WTC11 (cell line): ENCODE measurements at regions not wholly inside any gene's neighbourhood (a gene's known extent, or its start where the extent isn't known, plus 50 kb on each side); places are given as distances from the start of the nearest gene placed in this dataset.

Experiments
- ATAC-seq: fragments of 200-7000 bp; cut with Tn5 transposase; 2 replicates; pipeline ENCODE4 v1.10.0; 2021; ENCODE audit warnings: mild to moderate bottlenecking, moderate library complexity
- CTCF ChIA-PET: fragments of 300-600 bp; sonication (Branson Sonifier 250); formaldehyde crosslinking; loops from one replicate; lab custom pipeline; 2021; ENCODE audit warnings: antibody characterized with exemption; lab: Charles Lee
- POLR2A ChIA-PET: fragments of 350-600 bp; sonication (Branson Sonifier 250); formaldehyde crosslinking; loops from one replicate; lab custom pipeline; 2021; ENCODE audit warnings: antibody characterized with exemption; lab: Charles Lee
- DNase-seq: peaks from one replicate; pipeline ENCODE4 v3.0.0; 2021; ENCODE audit warnings: low spot score
- H3K27ac Mint-ChIP-seq: 2 replicates; pipeline ENCODE4 v1.8.0; 2021; ENCODE audit warnings: mixed read lengths
- H3K27me3 Mint-ChIP-seq: 2 replicates; pipeline ENCODE4 v1.8.0; 2021; ENCODE audit warnings: low read depth, mild to moderate bottlenecking, moderate library complexity, mixed read lengths
- H3K36me3 Mint-ChIP-seq: 2 replicates; pipeline ENCODE4 v1.8.0; 2021; ENCODE audit warnings: mixed read lengths
- H3K4me1 Mint-ChIP-seq: 2 replicates; pipeline ENCODE4 v1.8.0; 2022; ENCODE audit warnings: mixed read lengths
- H3K4me3 Mint-ChIP-seq: 2 replicates; pipeline ENCODE4 v1.8.0; 2021; ENCODE audit warnings: mild to moderate bottlenecking, moderate library complexity, mixed read lengths
- H3K9me3 Mint-ChIP-seq: 2 replicates; pipeline ENCODE4 v1.8.0; 2021; ENCODE audit warnings: mixed read lengths
- ATF6 ChIP-seq: sonication (generic); formaldehyde crosslinking; IDR thresholded peaks from 2 replicates; pipeline ENCODE4 v1.8.1; 2023; ENCODE audit warnings: mild to moderate bottlenecking, missing genetic modification reagents
- CBFB ChIP-seq: sonication (generic); formaldehyde crosslinking; IDR thresholded peaks from 2 replicates; pipeline ENCODE4 v1.8.1; 2022; ENCODE audit warnings: mild to moderate bottlenecking, low read depth, missing genetic modification reagents
- CDX4 ChIP-seq: fragments of 250-450 bp; sonication (Bioruptor Pico); IDR thresholded peaks from 2 replicates; pipeline ENCODE4 v1.9.0; 2021; ENCODE audit warnings: moderate library complexity, mild to moderate bottlenecking, inconsistent platforms, borderline replicate concordance
- ELF4 ChIP-seq: sonication (generic); formaldehyde crosslinking; IDR thresholded peaks from 2 replicates; pipeline ENCODE4 v1.8.1; 2022; ENCODE audit warnings: low read depth, mild to moderate bottlenecking, moderate library complexity, missing genetic modification reagents
- ETV6 ChIP-seq: sonication (generic); formaldehyde crosslinking; IDR thresholded peaks from 2 replicates; pipeline ENCODE4 v1.8.1; 2022; ENCODE audit warnings: mild to moderate bottlenecking, missing genetic modification reagents
- FOXK1 ChIP-seq: sonication (generic); formaldehyde crosslinking; IDR thresholded peaks from 2 replicates; pipeline ENCODE4 v1.8.0; 2022; ENCODE audit warnings: mild to moderate bottlenecking, moderate library complexity, missing genetic modification reagents
- GABPB1 ChIP-seq: sonication (generic); formaldehyde crosslinking; IDR thresholded peaks from 2 replicates; pipeline ENCODE4 v1.8.1; 2023; ENCODE audit warnings: mild to moderate bottlenecking, missing genetic modification reagents
- IRF1 ChIP-seq: sonication (generic); formaldehyde crosslinking; IDR thresholded peaks from 2 replicates; pipeline ENCODE4 v1.8.0; 2023; ENCODE audit warnings: missing genetic modification reagents
- IRF2 ChIP-seq: sonication (generic); formaldehyde crosslinking; IDR thresholded peaks from 2 replicates; pipeline ENCODE4 v1.8.0; 2022; ENCODE audit warnings: low read depth, missing genetic modification reagents, borderline replicate concordance
- RELA ChIP-seq: sonication (generic); formaldehyde crosslinking; IDR thresholded peaks from 2 replicates; pipeline ENCODE4 v1.8.1; 2022; ENCODE audit warnings: missing genetic modification reagents, mild to moderate bottlenecking, borderline replicate concordance
- SOX15 ChIP-seq: fragments of 250-450 bp; sonication (Bioruptor Pico); IDR thresholded peaks from 2 replicates; pipeline ENCODE4 v1.9.0; 2021; ENCODE audit warnings: mild to moderate bottlenecking
- ZNF281 ChIP-seq: sonication (generic); formaldehyde crosslinking; IDR thresholded peaks from 2 replicates; pipeline ENCODE4 v1.8.0; 2023; ENCODE audit warnings: mild to moderate bottlenecking, missing genetic modification reagents
- ZNF317 ChIP-seq: sonication (generic); formaldehyde crosslinking; IDR thresholded peaks from 2 replicates; pipeline ENCODE4 v1.8.1; 2023; ENCODE audit warnings: low read depth, mild to moderate bottlenecking, moderate library complexity, missing genetic modification reagents, borderline replicate concordance
- ZNF416 ChIP-seq: fragments of 250-450 bp; sonication (Bioruptor Pico); IDR thresholded peaks from 2 replicates; pipeline ENCODE4 v1.9.0; 2021; ENCODE audit warnings: mild to moderate bottlenecking, inconsistent platforms
- TF ChIP-seq, protein P1 (sequence below): sonication (generic); formaldehyde crosslinking; IDR thresholded peaks from 2 replicates; pipeline ENCODE4 v1.8.1; 2022; ENCODE audit warnings: low read depth, mild to moderate bottlenecking, moderate library complexity, missing genetic modification reagents, borderline replicate concordance
- TF ChIP-seq, protein P2 (sequence below): sonication (generic); formaldehyde crosslinking; IDR thresholded peaks from 2 replicates; pipeline ENCODE4 v1.8.0; 2022; ENCODE audit warnings: missing genetic modification reagents
- TF ChIP-seq, protein P3 (sequence below): sonication (generic); formaldehyde crosslinking; IDR thresholded peaks from 2 replicates; pipeline ENCODE4 v1.8.1; 2023; ENCODE audit warnings: mild to moderate bottlenecking, missing genetic modification reagents, moderate library complexity
- TF ChIP-seq, protein P4 (sequence below): sonication (generic); formaldehyde crosslinking; IDR thresholded peaks from 2 replicates; pipeline ENCODE4 v1.8.1; 2023; ENCODE audit warnings: mild to moderate bottlenecking, missing genetic modification reagents, borderline replicate concordance

GRCh38 chr4:53717064-53717549 is 125.8 kb upstream of the LNX1 start (continued):
- TF ChIP-seq ATF6 (CRISPR knock-in tag): no peak
- no peak for TF ChIP-seq FOXK1 (CRISPR knock-in tag)
- TF ChIP-seq IRF1 (CRISPR knock-in tag): no peak
- TF ChIP-seq SOX15 (CRISPR knock-in tag): no peak
- TF ChIP-seq CDX4 (CRISPR knock-in tag): no peak
- TF ChIP-seq, protein P1, sequence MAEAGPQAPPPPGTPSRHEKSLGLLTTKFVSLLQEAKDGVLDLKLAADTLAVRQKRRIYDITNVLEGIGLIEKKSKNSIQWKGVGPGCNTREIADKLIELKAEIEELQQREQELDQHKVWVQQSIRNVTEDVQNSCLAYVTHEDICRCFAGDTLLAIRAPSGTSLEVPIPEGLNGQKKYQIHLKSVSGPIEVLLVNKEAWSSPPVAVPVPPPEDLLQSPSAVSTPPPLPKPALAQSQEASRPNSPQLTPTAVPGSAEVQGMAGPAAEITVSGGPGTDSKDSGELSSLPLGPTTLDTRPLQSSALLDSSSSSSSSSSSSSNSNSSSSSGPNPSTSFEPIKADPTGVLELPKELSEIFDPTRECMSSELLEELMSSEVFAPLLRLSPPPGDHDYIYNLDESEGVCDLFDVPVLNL (CRISPR knock-in tag): no peak

GRCh38 chr4:53716471-53717063 is 125.3 kb upstream of the LNX1 start:
- no peak for DNase-seq
- Mint-ChIP-seq H3K4me1 (peaks cover 15% of the 10 kb centered on the region), H3K27me3 (no peaks in the 10 kb centered on the region), H3K36me3 (no peaks in the 10 kb centered on the region), H3K9me3 (no peaks in the 10 kb centered on the region), H3K4me3 (no peak overlapping the region), H3K27ac (no peak overlapping the region)
- ChIA-PET CTCF (interaction anchor here (1.3 kb wide), 1 partner anchor 516 kb away, joined by 3 read pairs; no protein-coding TSS in a partner anchor), POLR2A (no interaction called here)
- ATAC-seq: no peak
- TF ChIP-seq, protein P2, sequence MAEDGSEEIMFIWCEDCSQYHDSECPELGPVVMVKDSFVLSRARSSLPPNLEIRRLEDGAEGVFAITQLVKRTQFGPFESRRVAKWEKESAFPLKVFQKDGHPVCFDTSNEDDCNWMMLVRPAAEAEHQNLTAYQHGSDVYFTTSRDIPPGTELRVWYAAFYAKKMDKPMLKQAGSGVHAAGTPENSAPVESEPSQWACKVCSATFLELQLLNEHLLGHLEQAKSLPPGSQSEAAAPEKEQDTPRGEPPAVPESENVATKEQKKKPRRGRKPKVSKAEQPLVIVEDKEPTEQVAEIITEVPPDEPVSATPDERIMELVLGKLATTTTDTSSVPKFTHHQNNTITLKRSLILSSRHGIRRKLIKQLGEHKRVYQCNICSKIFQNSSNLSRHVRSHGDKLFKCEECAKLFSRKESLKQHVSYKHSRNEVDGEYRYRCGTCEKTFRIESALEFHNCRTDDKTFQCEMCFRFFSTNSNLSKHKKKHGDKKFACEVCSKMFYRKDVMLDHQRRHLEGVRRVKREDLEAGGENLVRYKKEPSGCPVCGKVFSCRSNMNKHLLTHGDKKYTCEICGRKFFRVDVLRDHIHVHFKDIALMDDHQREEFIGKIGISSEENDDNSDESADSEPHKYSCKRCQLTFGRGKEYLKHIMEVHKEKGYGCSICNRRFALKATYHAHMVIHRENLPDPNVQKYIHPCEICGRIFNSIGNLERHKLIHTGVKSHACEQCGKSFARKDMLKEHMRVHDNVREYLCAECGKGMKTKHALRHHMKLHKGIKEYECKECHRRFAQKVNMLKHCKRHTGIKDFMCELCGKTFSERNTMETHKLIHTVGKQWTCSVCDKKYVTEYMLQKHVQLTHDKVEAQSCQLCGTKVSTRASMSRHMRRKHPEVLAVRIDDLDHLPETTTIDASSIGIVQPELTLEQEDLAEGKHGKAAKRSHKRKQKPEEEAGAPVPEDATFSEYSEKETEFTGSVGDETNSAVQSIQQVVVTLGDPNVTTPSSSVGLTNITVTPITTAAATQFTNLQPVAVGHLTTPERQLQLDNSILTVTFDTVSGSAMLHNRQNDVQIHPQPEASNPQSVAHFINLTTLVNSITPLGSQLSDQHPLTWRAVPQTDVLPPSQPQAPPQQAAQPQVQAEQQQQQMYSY: no peak
- TF ChIP-seq ZNF317 (no peak), IRF2 (no peak), ETV6 (CRISPR knock-in tag) (no peak), RELA (CRISPR knock-in tag) (no peak), ZNF416 (CRISPR knock-in tag) (no peak), FOXK1 (CRISPR knock-in tag) (no peak), ZNF281 (CRISPR knock-in tag) (no peak), ELF4 (CRISPR knock-in tag) (no peak), CBFB (no peak), GABPB1 (CRISPR knock-in tag) (no peak)
- TF ChIP-seq, protein P3, sequence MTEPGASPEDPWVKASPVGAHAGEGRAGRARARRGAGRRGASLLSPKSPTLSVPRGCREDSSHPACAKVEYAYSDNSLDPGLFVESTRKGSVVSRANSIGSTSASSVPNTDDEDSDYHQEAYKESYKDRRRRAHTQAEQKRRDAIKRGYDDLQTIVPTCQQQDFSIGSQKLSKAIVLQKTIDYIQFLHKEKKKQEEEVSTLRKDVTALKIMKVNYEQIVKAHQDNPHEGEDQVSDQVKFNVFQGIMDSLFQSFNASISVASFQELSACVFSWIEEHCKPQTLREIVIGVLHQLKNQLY: no peak
- TF ChIP-seq, protein P4, sequence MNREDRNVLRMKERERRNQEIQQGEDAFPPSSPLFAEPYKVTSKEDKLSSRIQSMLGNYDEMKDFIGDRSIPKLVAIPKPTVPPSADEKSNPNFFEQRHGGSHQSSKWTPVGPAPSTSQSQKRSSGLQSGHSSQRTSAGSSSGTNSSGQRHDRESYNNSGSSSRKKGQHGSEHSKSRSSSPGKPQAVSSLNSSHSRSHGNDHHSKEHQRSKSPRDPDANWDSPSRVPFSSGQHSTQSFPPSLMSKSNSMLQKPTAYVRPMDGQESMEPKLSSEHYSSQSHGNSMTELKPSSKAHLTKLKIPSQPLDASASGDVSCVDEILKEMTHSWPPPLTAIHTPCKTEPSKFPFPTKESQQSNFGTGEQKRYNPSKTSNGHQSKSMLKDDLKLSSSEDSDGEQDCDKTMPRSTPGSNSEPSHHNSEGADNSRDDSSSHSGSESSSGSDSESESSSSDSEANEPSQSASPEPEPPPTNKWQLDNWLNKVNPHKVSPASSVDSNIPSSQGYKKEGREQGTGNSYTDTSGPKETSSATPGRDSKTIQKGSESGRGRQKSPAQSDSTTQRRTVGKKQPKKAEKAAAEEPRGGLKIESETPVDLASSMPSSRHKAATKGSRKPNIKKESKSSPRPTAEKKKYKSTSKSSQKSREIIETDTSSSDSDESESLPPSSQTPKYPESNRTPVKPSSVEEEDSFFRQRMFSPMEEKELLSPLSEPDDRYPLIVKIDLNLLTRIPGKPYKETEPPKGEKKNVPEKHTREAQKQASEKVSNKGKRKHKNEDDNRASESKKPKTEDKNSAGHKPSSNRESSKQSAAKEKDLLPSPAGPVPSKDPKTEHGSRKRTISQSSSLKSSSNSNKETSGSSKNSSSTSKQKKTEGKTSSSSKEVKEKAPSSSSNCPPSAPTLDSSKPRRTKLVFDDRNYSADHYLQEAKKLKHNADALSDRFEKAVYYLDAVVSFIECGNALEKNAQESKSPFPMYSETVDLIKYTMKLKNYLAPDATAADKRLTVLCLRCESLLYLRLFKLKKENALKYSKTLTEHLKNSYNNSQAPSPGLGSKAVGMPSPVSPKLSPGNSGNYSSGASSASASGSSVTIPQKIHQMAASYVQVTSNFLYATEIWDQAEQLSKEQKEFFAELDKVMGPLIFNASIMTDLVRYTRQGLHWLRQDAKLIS (CRISPR knock-in tag): no peak
